Epidermal melanocyte (primary cell): ENCODE measurements at regions not wholly inside any gene's neighbourhood (a gene's known extent, or its start where the extent isn't known, plus 50 kb on each side); places are given as distances from the start of the nearest gene placed in this dataset.

Experiments
- DNase-seq: peaks from one replicate; pipeline ENCODE4 v3.0.0; 2011; ENCODE audit warnings: low spot score; ENCODE audit not compliant: insufficient read length

DNA sequence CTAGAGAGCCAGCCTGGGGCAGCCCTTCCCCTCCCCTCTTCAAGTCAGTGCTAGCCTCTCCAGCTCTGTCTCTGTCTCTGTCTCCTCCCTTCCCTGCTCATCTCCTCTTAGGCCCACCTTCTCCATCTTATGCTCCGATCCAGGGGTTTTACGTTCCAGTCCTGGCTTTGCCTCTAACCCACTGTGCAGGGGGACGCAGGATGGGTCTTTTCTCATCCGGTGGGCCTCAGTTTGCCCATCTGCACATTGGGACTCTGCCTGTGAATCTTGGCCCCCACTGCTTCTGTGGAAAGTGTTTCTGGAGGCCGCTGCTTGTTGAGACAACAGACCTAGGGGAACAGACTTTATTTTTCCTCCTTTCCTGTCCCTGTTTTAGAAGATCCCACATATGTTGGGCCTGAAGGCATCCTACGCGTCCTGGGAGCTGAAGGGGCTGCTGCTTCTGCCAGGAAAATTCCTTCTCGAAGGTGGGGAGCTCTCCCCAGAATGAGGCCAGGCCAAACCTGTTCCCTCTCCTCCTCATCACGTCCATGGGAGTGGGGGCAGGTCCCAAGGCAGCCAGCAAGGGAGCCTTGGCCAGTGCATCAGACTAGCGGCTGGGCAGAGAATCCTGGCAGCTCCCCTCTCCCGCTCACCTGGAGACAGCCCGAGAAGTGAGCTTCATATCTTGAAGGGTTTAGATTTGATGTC, 99.5 kb upstream of the CSF3R start:
- DNase-seq, result no peak

DNA sequence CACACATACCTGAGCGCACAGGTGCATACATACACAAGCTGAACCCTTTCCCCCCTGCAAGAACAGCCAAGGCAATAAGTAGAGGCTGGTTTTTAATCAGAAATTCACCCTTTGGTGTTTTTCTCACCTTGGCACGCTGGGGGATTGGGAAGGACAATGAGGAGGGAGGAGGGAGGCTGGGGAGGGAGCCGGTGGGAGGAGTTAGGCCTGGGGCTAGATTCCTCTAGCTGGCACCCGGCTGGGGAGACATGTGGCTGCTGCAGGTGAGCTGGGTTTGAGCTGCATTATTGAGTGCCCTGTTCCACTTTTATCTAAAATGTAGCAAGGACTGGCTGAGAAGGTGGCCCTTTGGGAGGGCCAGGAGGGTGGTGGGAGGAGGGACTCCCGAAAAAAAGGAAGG, 97.8 kb upstream of the CSF3R start:
- DNase-seq, result no peak

DNA sequence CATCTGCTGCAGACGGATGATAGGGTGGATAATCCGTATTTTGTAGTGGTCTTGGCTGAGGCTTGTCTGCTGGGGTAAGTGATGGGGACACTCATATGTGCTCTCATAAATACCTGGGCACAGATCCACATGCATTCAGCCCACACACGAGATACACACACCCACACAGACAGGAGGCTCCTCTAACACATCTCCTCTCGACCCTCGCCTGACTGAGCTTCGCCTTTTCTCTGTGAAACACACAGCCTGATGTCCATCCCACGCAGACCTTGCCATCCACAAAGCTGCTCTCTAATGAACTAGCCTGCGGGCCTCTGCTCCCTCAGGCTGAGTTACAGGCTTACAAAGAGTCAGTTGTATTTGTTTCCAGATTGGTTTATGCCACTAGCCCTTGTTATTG, 96.3 kb upstream of the CSF3R start:
- no peak for DNase-seq

DNA sequence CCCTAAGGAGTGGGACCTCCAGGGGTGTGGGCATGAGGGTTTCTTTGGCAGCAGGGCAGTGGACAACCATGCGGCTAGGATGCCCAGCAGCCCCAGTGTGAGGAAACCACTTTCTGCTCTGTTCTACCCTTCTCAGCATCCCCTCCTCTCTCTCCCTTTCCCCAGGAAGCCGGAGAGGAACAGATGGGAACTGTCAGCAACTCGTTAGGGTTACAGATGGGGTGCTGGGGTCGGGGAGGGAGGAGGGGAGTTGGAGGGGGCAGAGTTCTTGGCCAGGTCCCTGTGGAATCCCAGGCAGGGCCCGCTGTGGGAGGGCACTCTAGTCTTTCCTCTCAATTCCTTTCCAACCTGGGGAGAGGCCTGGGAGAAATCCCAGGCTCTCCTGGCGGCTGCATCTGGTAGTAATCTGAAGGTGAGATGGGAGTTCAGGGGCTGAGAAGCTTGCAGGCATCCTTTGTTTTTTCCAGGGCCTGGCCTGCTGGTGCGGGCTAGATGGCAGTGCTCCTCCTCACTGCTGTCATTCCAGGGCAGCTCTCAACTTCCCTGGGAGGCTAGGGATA, 93.9 kb upstream of the CSF3R start:
- no peak for DNase-seq

DNA sequence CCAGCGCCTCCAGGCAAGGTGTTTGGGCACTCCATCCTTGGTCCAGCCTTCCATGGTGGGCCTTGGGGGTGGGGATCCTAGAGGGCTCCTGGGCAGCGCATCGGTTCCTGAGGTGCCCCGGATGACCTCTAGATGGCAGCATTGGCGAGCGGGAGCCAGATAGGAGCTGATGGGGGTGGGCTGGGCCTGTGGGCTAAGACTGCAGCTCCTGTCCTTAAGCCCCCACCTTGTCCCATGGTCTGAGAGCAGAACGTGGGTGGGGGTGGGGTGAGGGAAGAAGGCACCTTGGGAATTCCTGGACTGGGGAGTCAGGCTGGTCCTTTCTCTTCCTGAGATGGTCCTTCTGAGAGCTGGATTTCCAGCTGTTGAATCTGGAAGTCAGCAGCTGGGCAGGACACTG, 93.4 kb upstream of the CSF3R start:
- DNase-seq, result peak; percentile 62

DNA sequence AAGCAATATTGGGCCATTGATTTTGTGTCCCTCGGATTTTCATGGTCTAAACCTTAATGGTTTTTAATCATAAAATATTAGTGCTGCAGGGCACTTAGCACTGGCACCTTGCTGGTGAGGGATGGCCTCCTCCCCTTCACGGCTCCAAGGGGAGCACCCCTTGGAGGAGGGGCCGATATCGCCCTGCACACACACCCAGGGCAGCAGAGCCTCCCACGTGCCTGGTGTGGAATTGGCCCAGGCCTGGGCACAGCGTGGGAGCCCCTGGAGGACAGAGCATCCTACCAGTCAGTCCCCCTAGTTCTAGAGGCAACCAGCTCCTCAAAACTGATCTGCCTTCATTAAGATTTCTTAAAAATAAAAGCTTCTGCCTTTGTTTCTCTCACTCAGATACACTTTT, 90.7 kb upstream of the CSF3R start:
- no peak for DNase-seq

DNA sequence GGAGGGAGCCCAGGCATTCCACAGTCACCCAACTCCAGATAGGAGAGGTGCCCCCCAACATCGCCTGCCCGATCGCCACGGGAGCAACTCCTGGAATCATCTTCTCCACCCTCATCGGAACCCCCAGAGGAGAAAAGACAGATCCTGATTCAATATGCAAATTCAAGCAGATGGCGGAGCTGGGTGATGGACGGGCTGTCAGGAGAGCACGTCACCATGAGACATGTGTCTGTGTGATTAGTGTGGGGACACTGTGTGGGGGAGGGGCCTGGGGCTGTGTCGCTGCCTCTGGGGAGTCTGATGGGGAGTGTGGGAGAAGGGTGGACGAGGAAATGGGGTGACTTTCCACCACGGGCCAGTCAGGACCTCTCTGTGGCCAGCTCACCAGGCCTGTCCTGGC, 90.2 kb upstream of the CSF3R start:
- DNase-seq, result no peak

DNA sequence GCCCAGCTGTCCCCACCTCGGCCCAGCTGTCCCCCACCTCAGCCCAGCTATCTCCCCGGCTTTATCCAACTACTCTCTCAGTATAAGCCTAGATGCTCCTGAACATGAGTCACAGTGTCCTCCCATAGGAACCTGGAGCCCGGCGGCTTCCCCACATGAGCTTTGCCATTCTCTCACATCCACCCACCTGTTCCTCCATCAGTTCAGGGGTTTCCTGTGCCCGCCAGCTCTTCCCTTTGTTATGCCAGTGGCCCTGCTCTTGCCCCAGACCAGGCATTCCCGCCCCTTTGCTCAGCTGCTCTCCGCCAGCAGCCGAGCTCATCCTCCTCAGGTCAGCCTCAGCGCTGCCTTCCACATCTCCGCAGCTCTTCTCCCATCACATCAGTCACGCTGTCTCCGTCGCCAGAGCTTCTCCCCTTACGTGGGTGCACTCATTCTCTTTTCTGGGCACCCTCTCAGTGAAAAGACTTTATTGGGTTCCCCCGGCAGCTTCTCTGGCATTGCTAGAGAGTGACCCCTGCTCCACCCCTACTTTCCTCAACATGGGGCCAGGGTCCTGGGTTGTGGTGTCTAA, 89.5 kb upstream of the CSF3R start:
- no peak for DNase-seq

DNA sequence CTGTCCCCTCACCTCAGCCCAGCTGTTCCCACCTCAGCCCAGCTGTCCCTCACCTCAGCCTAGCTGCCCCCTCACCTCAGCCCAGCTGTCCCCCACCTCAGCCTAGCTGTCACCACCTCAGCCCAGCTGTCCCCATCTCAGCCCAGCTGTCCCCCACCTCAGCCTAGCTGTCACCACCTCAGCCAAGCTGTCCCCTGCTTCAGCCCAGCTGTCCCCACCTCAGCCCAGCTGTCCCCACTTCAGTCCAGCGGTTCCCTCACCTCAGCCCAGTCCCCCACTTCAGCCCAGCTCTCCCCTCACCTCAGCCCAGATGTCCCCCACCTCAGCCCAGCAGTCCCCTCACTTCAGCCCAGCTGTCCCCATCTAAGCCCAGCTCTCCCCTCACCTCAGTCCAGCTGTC, 88.4 kb upstream of the CSF3R start:
- DNase-seq, result no peak

DNA sequence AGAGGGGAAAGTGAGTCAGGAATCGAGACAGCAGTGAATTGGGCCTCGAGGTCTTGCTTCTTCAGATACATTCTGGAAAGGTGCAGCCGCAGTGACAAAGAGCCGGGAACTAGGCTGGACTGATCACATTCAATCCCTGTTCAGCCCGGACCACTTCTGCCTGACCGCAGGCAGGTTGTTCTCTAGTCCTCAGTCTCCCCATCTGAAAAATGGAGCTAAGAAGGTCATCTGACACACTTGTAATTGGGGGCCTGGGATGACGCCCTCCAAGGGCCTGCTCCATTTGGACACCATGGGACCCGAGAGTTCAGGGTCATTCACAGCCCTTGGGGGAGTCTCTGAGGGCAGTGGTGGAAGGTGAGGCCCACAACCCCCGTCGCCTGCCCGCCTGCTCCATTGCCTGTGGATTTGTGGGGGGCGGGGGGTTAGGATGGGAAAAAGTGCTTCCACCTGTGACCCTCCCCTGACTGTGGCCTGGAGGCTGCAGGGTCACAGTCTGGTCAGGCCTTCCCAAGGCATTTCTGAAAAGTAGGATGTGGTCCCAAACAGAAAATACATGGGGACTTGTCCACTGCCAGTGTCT, 87.9 kb upstream of the CSF3R start:
- DNase-seq, result no peak

DNA sequence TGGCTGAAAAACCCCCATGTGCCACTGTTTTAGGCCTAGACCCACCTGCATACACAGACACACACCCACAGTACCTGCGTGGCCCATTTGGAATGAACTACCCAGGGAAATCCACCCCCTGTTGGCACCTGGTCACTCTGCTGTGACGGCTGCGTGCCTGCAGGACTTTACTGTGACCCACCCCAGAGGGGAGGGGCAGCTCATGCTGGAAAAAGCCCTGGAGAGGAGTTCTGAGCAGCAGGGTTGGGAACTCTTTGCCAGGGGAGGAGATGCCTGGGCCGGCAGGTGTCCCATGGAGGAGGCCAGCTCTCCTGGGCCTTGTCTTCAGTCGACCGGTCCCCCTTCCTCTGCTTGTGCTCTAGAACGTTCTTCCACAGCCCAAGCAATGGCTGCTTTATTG, 87.3 kb upstream of the CSF3R start:
- no peak for DNase-seq

DNA sequence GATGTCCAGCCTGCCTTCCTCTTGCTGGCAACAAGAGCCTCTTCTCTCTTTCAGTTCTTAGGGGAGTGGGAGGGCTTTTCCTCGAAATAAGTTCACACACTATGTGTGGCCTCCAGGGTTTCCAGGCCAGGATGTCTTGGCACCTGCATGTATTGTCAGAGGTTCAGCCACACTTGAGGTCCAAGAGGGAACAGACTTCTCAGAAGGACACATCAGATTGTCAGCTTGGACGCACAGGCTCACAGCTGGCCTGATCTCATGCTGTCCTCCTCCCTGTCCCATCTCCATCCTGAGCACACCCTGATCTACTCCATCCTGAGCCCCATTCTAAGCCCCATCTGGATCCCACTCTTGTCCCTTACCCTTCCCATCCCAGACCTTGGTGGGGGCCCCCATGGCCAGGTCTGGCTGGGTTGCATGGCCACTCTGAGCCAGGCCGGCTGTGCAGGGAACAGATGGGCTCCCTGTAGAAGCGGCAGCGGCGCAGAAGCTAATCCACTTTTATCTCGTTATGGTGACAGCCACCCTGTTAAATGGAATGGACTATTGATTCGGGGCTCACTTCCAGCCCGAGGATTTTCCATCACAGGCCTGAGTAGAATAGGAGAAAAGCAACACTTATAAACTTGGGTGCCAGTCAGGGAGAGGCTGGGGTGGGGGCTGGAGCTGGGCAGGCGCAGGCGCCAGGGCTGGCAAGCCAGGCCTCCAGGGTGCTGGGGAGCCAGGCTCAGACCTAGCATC, 85.1 kb upstream of the CSF3R start:
- DNase-seq, result no peak

DNA sequence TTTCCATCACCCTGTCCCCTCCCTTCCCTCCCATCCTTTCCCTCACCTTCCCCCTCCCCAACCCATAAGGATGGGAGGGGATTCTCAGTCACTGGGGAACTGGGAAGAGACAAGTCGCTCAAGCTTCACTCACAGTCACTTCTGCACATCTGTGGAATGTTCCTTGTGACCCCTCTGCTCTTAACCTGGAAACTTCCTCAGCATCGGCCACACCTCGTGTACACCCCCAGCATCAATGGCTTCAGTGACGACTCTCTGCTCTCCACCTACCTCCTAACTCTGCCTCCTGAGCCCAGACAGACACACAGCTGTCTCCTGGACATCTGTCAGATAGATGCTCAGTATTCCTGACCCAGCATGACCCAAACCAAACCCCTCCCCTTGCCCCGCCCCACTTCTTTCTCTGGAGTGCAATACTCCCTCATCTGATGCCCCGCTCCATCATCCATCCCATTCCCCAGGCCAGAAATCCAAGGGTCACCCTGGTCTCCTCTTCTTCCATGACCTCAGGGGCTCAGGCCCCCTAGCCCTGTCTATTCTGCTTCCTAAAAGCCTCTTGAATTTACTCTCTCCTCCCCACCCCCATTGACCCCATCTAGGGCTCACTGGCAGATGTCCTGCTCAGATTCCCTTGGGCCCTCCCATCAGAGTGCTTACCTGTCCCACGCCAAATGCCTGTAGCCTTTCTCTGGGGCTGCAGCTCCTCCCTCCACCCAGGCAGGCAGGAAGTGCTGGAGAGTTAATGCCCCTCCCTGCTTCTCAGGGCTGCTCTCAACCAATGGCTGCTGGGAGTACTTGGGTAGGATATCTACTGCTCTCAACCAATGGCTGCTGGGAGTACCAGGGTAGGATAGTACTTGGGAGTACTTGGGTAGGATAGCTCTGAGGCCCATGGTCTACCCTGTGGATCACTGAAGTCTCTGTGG, 83.1 kb upstream of the CSF3R start:
- no peak for DNase-seq

DNA sequence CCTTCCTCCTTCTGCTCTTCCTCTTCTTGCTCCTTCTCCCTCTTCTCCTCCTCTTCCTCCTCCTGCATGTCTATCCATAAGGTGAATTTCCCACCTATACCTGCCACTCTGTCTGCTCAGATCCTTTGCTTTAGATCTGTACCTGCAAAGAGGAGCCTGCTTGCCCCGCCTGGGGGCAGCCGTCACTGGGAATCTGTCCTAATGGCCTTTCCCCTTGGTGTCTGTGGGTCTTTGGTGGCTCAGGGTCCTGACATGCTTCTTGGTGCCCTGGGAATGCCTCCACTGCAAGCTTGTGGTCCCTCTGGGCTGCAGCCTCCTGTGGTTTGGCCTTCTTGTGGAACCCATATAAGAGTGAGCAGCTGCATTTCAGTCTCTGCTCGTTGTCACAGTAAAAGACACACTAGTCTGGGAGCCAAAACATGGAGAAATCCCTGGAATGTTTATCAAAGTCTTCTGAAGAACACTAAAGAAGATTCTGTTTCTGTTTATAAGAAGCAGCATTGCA, 79.5 kb upstream of the CSF3R start:
- DNase-seq, result no peak

DNA sequence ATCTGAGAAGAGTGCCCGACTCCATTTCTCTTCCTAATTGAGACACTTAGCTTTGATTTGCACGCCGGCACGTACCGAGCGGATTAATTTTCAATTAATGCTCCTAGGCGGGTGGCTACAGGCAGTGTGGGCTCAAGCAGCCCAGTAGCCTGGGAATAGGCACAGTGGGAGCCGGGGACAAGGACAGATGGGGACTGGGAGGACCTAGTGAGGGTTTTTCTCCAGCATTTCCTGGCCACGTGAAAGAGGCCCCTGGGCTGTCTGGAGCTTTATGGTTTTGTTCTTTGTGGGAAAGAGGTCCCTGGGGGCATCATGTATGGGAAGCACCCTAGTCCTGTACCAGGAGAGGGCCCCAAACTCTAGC, 78.6 kb upstream of the CSF3R start:
- no peak for DNase-seq

DNA sequence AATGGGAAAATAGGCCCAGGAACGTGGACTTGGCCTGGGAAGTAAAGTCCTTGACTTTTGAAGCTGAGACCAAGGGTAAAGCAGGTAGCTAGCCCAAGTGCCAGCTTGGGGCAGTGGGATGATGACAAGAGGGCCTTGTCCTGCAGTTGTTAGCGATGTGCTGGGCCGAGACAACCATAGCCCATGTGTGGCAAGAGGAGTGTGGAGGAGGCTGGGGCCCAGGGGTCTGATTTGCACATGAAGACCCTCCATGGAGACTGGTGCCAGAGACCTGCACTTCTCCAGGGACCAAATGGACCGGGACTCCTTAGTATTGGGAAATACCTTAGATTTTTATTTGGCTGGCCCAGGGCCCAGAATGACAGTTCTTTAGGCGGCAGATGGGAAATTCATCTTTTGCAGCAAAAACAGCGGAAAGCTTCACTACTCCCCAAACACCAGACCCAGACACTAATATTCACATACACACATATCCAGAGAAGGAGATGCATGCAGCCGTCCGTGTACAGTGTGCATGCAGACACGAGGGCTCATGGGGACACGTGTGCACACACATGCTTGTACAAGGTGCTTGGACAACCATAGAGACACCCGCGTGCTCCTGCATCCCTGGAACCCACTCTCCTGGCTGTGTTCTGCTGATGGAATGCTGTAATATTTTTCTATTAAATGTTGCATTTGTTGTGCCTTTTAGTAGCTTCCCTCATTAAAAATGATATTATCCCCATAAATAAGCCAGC, 78.1 kb upstream of the CSF3R start:
- DNase-seq, result no peak

DNA sequence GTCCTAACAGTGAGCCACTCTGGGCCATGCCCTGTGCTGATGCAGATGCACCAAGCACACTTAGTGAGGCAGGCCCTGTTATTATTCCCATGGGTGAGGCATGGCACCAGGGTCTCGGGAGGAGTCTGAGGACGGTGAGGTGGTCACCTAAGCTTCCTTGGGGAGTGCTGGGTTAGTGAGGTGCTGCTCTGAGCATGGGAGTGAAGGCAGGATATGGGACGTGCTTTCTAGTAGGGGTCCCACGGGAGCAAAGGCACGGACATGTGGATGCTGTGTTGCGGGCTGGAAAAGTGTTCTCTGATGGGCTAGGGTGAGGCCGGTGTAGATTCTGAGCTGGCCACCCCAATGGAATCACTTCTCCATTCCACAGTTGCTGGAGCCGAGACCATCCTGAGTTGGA, 77.5 kb upstream of the CSF3R start:
- DNase-seq, result no peak

DNA sequence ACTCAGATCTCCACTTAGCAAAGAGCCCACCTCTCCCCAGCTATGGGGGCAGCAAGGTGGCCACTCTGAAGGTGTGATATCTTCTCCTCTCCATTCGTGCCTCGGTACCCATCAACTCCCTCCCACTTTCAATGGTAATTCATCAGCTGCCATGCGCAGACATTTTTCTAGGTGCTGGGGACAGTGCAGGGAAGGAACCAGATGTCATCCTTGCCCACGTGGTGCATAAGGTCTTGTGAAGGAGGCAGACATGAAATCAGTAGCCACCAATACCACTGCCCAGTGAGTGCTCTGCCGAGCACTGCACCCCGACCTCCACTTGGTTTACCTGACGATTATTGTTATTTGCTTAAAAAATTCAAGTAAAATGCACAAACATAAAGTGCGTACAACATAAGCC, 76.3 kb upstream of the CSF3R start:
- DNase-seq, result no peak

DNA sequence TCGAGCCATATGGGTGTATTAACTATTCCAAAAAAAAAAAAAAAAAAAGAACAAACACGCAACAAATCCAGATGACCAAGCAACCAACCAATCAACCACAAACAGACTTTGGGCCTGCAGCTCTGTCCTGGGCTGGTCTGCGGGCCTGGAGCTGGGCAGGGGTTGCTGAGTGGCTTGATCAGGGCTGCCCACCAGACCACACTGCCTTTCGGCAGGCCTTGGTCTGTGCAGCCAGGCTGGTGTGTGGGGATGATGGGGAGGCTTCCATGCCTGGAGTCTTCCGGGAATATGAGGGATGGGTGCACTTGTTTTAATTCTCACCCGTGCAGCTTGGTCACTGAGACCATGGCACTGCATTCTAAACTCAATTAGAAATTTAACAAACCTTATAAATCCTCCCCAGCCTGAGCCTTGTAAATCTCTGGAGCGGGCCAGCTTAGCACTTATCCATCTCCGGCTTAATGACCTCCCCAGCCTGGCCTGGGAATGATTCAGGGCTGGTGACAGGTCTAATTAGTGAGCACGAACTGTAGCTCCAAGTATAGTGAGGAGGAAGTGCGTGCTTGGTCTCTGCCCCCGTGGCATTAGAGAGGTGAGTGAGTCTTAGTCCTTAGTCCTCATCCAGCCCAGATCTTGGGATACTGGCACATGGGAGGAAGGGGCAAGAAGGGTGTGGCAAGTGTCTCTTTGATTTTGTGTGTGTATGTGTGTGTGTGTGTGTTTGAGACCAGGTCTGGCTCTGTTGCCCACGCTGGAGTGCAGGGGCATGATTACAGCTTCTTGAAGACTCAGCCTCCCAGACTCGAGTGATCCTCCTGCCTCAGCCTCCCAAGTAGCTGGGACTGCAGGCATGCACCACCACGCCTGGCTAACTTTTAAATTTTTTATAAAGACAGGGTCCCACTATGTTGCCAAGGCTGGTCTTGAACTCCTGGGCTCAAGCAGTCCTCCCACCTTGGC, 74.6 kb upstream of the CSF3R start:
- DNase-seq, result no peak
